ENCODE measurements at regions not wholly inside any gene's neighbourhood (a gene's known extent, or its start where the extent isn't known, plus 50 kb on each side); places are given as distances from the start of the nearest gene placed in this dataset.

GRCh38 chr10:3478153-3478552, 305.6 kb upstream of the PITRM1 start:
- DNase-seq, result no peak

- DNase-seq, result no peak
Measured at GRCh38 chr10:3477683-3478082, 305.1 kb upstream of the PITRM1 start.

- no peak for DNase-seq
Measured at GRCh38 chr10:3476640-3477448, 304.3 kb upstream of the PITRM1 start.

- no peak for DNase-seq
Measured at GRCh38 chr10:3476186-3476585, 303.6 kb upstream of the PITRM1 start.

- no peak for DNase-seq
Measured at GRCh38 chr10:3475367-3475766, 302.8 kb upstream of the PITRM1 start.

- no peak for DNase-seq
Measured at GRCh38 chr10:3474266-3474665, 301.7 kb upstream of the PITRM1 start.

- DNase-seq, result no peak
Measured at GRCh38 chr10:3473271-3473670, 300.7 kb upstream of the PITRM1 start.

- no peak for DNase-seq
Measured at GRCh38 chr10:3472287-3473051, 299.9 kb upstream of the PITRM1 start.

- DNase-seq, result no peak
Measured at GRCh38 chr10:3471927-3472286, 299.3 kb upstream of the PITRM1 start.

GRCh38 chr10:3471472-3471871, 298.9 kb upstream of the PITRM1 start:
- DNase-seq, result no peak

- no peak for DNase-seq
Measured at GRCh38 chr10:3470191-3470590, 297.6 kb upstream of the PITRM1 start.

GRCh38 chr10:3469639-3470020, 297.0 kb upstream of the PITRM1 start:
- no peak for DNase-seq

- DNase-seq, result no peak
Measured at GRCh38 chr10:3468919-3469638, 296.5 kb upstream of the PITRM1 start.

- no peak for DNase-seq
Measured at GRCh38 chr10:3467052-3467951, 294.7 kb upstream of the PITRM1 start.

GRCh38 chr10:3465406-3465891, 292.9 kb upstream of the PITRM1 start:
- DNase-seq, result no peak

- DNase-seq, result peak; percentile 9
Measured at GRCh38 chr10:3464760-3465405, 292.3 kb upstream of the PITRM1 start.

- no peak for DNase-seq
Measured at GRCh38 chr10:3460420-3461128, 288.0 kb upstream of the PITRM1 start.

GRCh38 chr10:3455385-3456334, 283.1 kb upstream of the PITRM1 start:
- peak; percentile 38 for DNase-seq

- DNase-seq, result no peak
Measured at GRCh38 chr10:3452683-3453361, 280.2 kb upstream of the PITRM1 start.

All from activated CD8-positive, alpha-beta memory T cell treated with anti-CD3 and anti-CD28 coated beads for 24 hours (primary cell).